ENCODE measurements at regions not wholly inside any gene's neighbourhood (a gene's known extent, or its start where the extent isn't known, plus 50 kb on each side); places are given as distances from the start of the nearest gene placed in this dataset.
"Not testable (repeated sequence)": the region's sequence is repeated elsewhere in the genome, so short reads cannot be mapped to it uniquely, and the experiment has no call there.

DNA sequence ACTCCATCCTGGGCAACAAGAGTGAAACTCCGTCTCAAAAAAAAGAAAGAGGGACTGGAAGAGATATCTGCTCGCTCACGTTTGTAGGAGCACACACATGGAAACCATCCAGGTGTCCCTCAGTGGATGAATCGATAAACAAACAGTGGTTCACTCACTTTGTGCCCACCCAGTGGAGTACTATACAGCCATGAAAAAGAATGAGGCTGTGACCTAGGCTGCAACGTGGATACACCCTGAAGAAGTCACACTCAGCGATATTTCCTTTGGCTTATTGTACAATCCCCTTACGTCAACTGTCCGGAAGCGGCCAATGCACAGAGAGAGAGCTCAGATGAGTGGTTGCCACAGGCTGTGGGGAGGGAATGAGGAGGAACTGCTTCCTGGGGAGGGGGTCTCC, 82.3 kb upstream of the PPP2R3B start:
- Histone ChIP-seq H3K4me1 (ENCODE audit: control insufficient read depth, insufficient read depth, low read length) (no peaks in the 10 kb centered on the region), H3K27me3 (ENCODE audit: control insufficient read depth, insufficient read depth, low read length) (no peaks in the 10 kb centered on the region), H3K4me3 (ENCODE audit: low read length) (no peak overlapping the region), H3K27ac (ENCODE audit: low read length) (no peak overlapping the region), H3K36me3 (ENCODE audit: control insufficient read depth, insufficient read depth, low read length) (no peaks in the 10 kb centered on the region), H3K9me3 (ENCODE audit: control insufficient read depth, insufficient read depth, low read length) (peaks cover 11% of the 10 kb centered on the region)
- no peaks in the 10 kb centered on the region for H3K27me3 Mint-ChIP-seq (ENCODE audit: low read depth in 2 of 2)
- WGBS (ENCODE audit: insufficient coverage), result 85% methylated on average over 9 of the region's 9 CpGs
- peaks cover 2% of the 10 kb centered on the region in 2 donors for H3K9me3 Mint-ChIP-seq
- intact Hi-C loops (cut with micrococcal nuclease), result no loop called here
- no peak for ATAC-seq
- H3K27ac Mint-ChIP-seq, result no peak overlapping the region
- TF ChIP-seq, protein P1, sequence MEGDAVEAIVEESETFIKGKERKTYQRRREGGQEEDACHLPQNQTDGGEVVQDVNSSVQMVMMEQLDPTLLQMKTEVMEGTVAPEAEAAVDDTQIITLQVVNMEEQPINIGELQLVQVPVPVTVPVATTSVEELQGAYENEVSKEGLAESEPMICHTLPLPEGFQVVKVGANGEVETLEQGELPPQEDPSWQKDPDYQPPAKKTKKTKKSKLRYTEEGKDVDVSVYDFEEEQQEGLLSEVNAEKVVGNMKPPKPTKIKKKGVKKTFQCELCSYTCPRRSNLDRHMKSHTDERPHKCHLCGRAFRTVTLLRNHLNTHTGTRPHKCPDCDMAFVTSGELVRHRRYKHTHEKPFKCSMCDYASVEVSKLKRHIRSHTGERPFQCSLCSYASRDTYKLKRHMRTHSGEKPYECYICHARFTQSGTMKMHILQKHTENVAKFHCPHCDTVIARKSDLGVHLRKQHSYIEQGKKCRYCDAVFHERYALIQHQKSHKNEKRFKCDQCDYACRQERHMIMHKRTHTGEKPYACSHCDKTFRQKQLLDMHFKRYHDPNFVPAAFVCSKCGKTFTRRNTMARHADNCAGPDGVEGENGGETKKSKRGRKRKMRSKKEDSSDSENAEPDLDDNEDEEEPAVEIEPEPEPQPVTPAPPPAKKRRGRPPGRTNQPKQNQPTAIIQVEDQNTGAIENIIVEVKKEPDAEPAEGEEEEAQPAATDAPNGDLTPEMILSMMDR (IDR thresholded peaks at IDR 0.05), result no peak
- H3K4me1 Mint-ChIP-seq, result no peaks in the 10 kb centered on the region
- H3K36me3 Mint-ChIP-seq, result no peaks in the 10 kb centered on the region
- no peak overlapping the region for H3K4me3 Mint-ChIP-seq
- DNase-seq, result no peak

DNA sequence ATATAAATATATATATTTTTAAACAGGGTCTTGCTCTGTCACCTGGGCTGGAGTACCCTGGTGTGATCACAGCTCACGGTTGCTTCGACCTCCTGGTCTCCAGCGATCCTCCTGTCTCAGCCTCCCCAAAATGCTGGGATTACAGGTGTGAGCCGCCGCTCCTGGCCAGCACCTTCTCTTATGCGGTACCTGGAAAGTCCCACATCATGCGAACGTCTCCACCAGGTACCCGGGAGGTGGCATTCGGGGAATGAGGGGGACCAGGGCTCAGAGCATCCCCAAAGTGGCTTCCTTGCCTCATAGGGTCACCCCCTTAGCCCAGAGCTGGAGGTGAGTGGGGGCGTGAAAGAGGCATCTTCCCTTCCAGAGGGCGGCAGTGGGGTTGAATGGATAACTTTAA, 84.0 kb upstream of the PPP2R3B start:
- no peaks in the 10 kb centered on the region for H3K36me3 Mint-ChIP-seq
- H3K27me3 Mint-ChIP-seq (ENCODE audit: low read depth in 2 of 2), result no peaks in the 10 kb centered on the region

DNA sequence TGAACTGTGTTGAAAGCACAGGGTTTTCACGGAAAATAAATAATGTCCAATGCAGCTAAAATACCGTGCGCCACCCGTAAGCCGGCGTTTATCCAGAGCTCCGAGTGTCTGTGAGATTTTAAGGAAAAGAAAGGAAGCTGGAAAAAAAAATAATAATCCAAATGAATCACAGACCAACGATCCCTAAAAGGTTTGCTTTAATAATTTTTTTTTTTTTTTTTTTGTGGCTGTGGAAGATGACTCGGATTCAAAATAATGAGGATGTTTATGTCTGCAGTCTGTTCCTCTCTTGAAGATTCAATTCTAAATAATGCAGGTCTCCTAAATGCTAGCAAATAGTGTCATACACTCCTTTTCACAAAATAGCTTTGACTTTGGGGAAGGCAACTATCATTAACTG, 84.6 kb upstream of the PPP2R3B start:
- H3K4me1 Mint-ChIP-seq, result no peaks in the 10 kb centered on the region
- no peak for DNase-seq
- H3K27me3 Mint-ChIP-seq (ENCODE audit: low read depth in 2 of 2), result no peaks in the 10 kb centered on the region

More for the DNA sequence above, 84.0 kb upstream of the PPP2R3B start:
- Mint-ChIP-seq H3K4me1 (no peaks in the 10 kb centered on the region), H3K4me3 (no peak overlapping the region), H3K9me3 (peaks cover 2 to 7% of the 10 kb centered on the region in 2 donors), H3K27ac (no peak overlapping the region)
- TF ChIP-seq, protein P1 (IDR thresholded peaks at IDR 0.05), result no peak
- intact Hi-C loops (cut with micrococcal nuclease), result no loop called here
- 94% methylated on average over 12 of the region's 12 CpGs for WGBS (ENCODE audit: insufficient coverage)
- H3K27me3 ChIP-seq (ENCODE audit: control insufficient read depth, insufficient read depth, low read length), result no peaks in the 10 kb centered on the region
- no peak for ATAC-seq
- H3K27ac ChIP-seq (ENCODE audit: low read length), result no peak overlapping the region
- peaks cover 11% of the 10 kb centered on the region for H3K9me3 ChIP-seq (ENCODE audit: control insufficient read depth, insufficient read depth, low read length)
- DNase-seq, result no peak
- no peak overlapping the region for H3K4me3 ChIP-seq (ENCODE audit: low read length)
- no peaks in the 10 kb centered on the region for H3K4me1 ChIP-seq (ENCODE audit: control insufficient read depth, insufficient read depth, low read length)
- no peaks in the 10 kb centered on the region for H3K36me3 ChIP-seq (ENCODE audit: control insufficient read depth, insufficient read depth, low read length)

DNA sequence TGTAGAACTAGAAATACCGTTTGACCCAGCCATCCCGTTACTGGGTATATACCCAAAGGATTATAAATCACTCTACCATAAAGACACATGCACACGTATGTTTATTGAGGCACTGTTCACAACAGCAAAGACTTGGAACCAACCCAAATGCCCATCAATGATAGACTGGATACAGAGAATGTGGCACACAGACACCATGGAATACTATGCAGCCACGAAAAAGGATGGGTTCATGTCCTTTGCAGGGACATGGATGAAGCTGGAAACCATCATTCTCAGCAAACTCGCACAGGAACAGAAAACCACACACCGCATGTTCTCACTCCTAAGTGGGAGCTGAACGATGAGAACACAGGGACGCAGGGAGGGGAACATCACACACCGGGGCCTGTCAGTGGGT, 85.6 kb upstream of the PPP2R3B start:
- H3K27me3 Mint-ChIP-seq (ENCODE audit: low read depth in 2 of 2); intact Hi-C loops (cut with micrococcal nuclease); H3K36me3 ChIP-seq (ENCODE audit: control insufficient read depth, insufficient read depth, low read length); ATAC-seq; DNase-seq; H3K4me3 ChIP-seq (ENCODE audit: low read length); H3K9me3 Mint-ChIP-seq; H3K4me3 Mint-ChIP-seq; H3K36me3 Mint-ChIP-seq; H3K4me1 Mint-ChIP-seq; H3K27me3 ChIP-seq (ENCODE audit: control insufficient read depth, insufficient read depth, low read length); H3K27ac ChIP-seq (ENCODE audit: low read length); H3K4me1 ChIP-seq (ENCODE audit: control insufficient read depth, insufficient read depth, low read length); H3K27ac Mint-ChIP-seq: not testable (repeated sequence)
- peaks cover 11% of the 10 kb centered on the region for H3K9me3 ChIP-seq (ENCODE audit: control insufficient read depth, insufficient read depth, low read length)
- WGBS (ENCODE audit: insufficient coverage), result 89% methylated on average over 8 of the region's 9 CpGs

More for the DNA sequence above, 84.6 kb upstream of the PPP2R3B start:
- no peak overlapping the region for H3K4me3 ChIP-seq (ENCODE audit: low read length)
- Mint-ChIP-seq H3K27ac (no peak overlapping the region), H3K4me3 (no peak overlapping the region), H3K9me3 (peaks cover 2 to 8% of the 10 kb centered on the region in 2 donors), H3K36me3 (no peaks in the 10 kb centered on the region)
- 94% methylated on average over 7 of the region's 9 CpGs for WGBS (ENCODE audit: insufficient coverage)
- no peaks in the 10 kb centered on the region for H3K4me1 ChIP-seq (ENCODE audit: control insufficient read depth, insufficient read depth, low read length)
- no peaks in the 10 kb centered on the region for H3K36me3 ChIP-seq (ENCODE audit: control insufficient read depth, insufficient read depth, low read length)
- H3K27ac ChIP-seq (ENCODE audit: low read length), result no peak overlapping the region
- TF ChIP-seq, protein P1 (IDR thresholded peaks at IDR 0.05), result no peak
- intact Hi-C loops (cut with micrococcal nuclease), result no loop called here
- H3K27me3 ChIP-seq (ENCODE audit: control insufficient read depth, insufficient read depth, low read length), result no peaks in the 10 kb centered on the region
- peaks cover 11% of the 10 kb centered on the region for H3K9me3 ChIP-seq (ENCODE audit: control insufficient read depth, insufficient read depth, low read length)
- ATAC-seq, result no peak
